Breast epithelium (tissue), 3 donors: ENCODE measurements at regions not wholly inside any gene's neighbourhood (a gene's known extent, or its start where the extent isn't known, plus 50 kb on each side); places are given as distances from the start of the nearest gene placed in this dataset.

Source experiments
- CTCF ChIP-seq, 3 donors: fragments of 450-650 bp; IDR thresholded peaks; one replicate each; pipeline ENCODE4 v1.5.1; 2016 to 2017; ENCODE audit warnings: antibody characterized with exemption in 3 of 3, mild to moderate bottlenecking in 3 of 3, moderate library complexity in 3 of 3
- POLR2A ChIP-seq: fragments of 450-650 bp; IDR thresholded peaks from one replicate; pipeline ENCODE4 v1.6.1; 2016; ENCODE audit warnings: antibody characterized with exemption, mild to moderate bottlenecking, moderate library complexity
- POLR2AphosphoS5 ChIP-seq, 3 donors: sonication (generic); formaldehyde crosslinking; IDR thresholded peaks; one replicate each; pipeline ENCODE4 v1.6.1; 2017; ENCODE audit warnings: antibody characterized with exemption in 3 of 3

GRCh38 chr16:74202009-74202408 lies 94.6 kb upstream of the PSMD7 start:
- TF ChIP-seq CTCF (IDR thresholded peaks at IDR 0.05), result no peak
- TF ChIP-seq POLR2A, result no peak
- no peak for TF ChIP-seq POLR2AphosphoS5 (IDR thresholded peaks at IDR 0.05)
